Endodermal cell (in vitro differentiated cells): ENCODE measurements at regions not wholly inside any gene's neighbourhood (a gene's known extent, or its start where the extent isn't known, plus 50 kb on each side); places are given as distances from the start of the nearest gene placed in this dataset.

Experiments used
- DNase-seq: peaks from one replicate; pipeline ENCODE4 v3.0.0-alpha.2; 2017
- H3K27ac ChIP-seq: 2 replicates; pipeline ENCODE4 v1.5.1; 2013; ENCODE audit warnings: mild to moderate bottlenecking, low read depth, low read length, moderate library complexity
- H3K27me3 ChIP-seq: 2 replicates; pipeline ENCODE4 v1.6.1; 2013; ENCODE audit warnings: mild to moderate bottlenecking, low read length, moderate library complexity; ENCODE audit not compliant: insufficient read depth, control insufficient read depth, poor library complexity, severe bottlenecking
- H3K36me3 ChIP-seq: 2 replicates; pipeline ENCODE4 v1.7.0; 2013; ENCODE audit warnings: mild to moderate bottlenecking, low read length, moderate library complexity; ENCODE audit not compliant: control insufficient read depth, insufficient read depth
- H3K4me1 ChIP-seq: one replicate; pipeline ENCODE4 v1.7.0; 2013; ENCODE audit warnings: low read length; ENCODE audit not compliant: control insufficient read depth, insufficient read depth
- H3K4me3 ChIP-seq: 2 replicates; pipeline ENCODE4 v1.5.1; 2013; ENCODE audit warnings: mild to moderate bottlenecking, low read length, moderate library complexity
- H3K9ac ChIP-seq: 2 replicates; pipeline ENCODE4 v1.6.1; 2013; ENCODE audit warnings: mild to moderate bottlenecking, low read length, moderate library complexity; ENCODE audit not compliant: poor library complexity, severe bottlenecking; ENCODE audit errors: extremely low read depth
- H3K9me3 ChIP-seq: 2 replicates; pipeline ENCODE4 v1.6.1; 2013; ENCODE audit warnings: mild to moderate bottlenecking, low read length, moderate library complexity; ENCODE audit not compliant: control insufficient read depth
- H3K27ac Mint-ChIP-seq: 2 replicates; pipeline ENCODE4 v1.8.0; 2020; ENCODE audit warnings: mixed read lengths
- H3K27me3 Mint-ChIP-seq: 2 replicates; pipeline ENCODE4 v1.8.0; 2021; ENCODE audit warnings: mild to moderate bottlenecking, mixed read lengths; ENCODE audit not compliant: insufficient read depth
- H3K36me3 Mint-ChIP-seq: 2 replicates; pipeline ENCODE4 v1.8.0; 2020; ENCODE audit warnings: low read depth, mixed read lengths
- H3K4me1 Mint-ChIP-seq: 2 replicates; pipeline ENCODE4 v1.8.0; 2020; ENCODE audit warnings: mixed read lengths
- H3K4me3 Mint-ChIP-seq: 2 replicates; pipeline ENCODE4 v1.8.0; 2020; ENCODE audit warnings: mild to moderate bottlenecking, moderate library complexity, mixed read lengths
- H3K9me3 Mint-ChIP-seq: 2 replicates; pipeline ENCODE4 v1.8.0; 2020; ENCODE audit warnings: mild to moderate bottlenecking, mixed read lengths
- CTCF ChIP-seq: fragments of 200-600 bp; sonication (generic); conservative IDR thresholded peaks from 2 replicates; pipeline ENCODE4 v1.5.0; 2021; ENCODE audit warnings: antibody characterized with exemption, mild to moderate bottlenecking
- WGBS, 2 experiments: methylation state at CpG; one replicate each; pipeline versions ENCODE4 v1.1.5 to v1.1.7; 2013; ENCODE audit warnings: missing lambda C conversion rate in 2 of 2, mixed read lengths in 1 of 2; ENCODE audit not compliant: insufficient coverage in 1 of 2, insufficient read length in 1 of 2; 5-methylcytosine and 5-hydroxymethylcytosine counted together

- no peak overlapping the region for H3K4me3 Mint-ChIP-seq
- peaks cover 13% of the 10 kb centered on the region for H3K27me3 Mint-ChIP-seq
- H3K4me1 Mint-ChIP-seq = peaks cover 3% of the 10 kb centered on the region
- H3K9ac ChIP-seq = no peak overlapping the region
- peaks cover 5% of the 10 kb centered on the region for H3K4me1 ChIP-seq
- H3K27ac ChIP-seq = no peak overlapping the region
- no peaks in the 10 kb centered on the region for H3K9me3 ChIP-seq
- H3K36me3 ChIP-seq = no peaks in the 10 kb centered on the region
- H3K9me3 Mint-ChIP-seq = no peaks in the 10 kb centered on the region
- no peak for TF ChIP-seq CTCF
- H3K27me3 ChIP-seq = no peaks in the 10 kb centered on the region
- no peaks in the 10 kb centered on the region for H3K36me3 Mint-ChIP-seq
- WGBS, 2 experiments = 94 to 100% methylated on average over 2 to 3 of the region's 3 CpGs
- no peak for DNase-seq
- no peak overlapping the region for H3K27ac Mint-ChIP-seq
- H3K4me3 ChIP-seq = no peak overlapping the region
These were observed 174.7 kb downstream of the GATA3 start for GRCh38 chr10:8229153-8229552.

- Histone ChIP-seq H3K4me3 (no peak overlapping the region), H3K36me3 (no peaks in the 10 kb centered on the region), H3K9ac (no peak overlapping the region), H3K4me1 (no peaks in the 10 kb centered on the region), H3K27me3 (no peaks in the 10 kb centered on the region), H3K27ac (no peak overlapping the region), H3K9me3 (no peaks in the 10 kb centered on the region)
- Mint-ChIP-seq H3K4me3 (no peak overlapping the region), H3K4me1 (no peaks in the 10 kb centered on the region), H3K27ac (no peak overlapping the region), H3K27me3 (peaks cover 20% of the 10 kb centered on the region), H3K9me3 (no peaks in the 10 kb centered on the region), H3K36me3 (no peaks in the 10 kb centered on the region)
- 86 to 95% methylated on average over 1 of the region's 1 CpG for WGBS, 2 experiments
- no peak for DNase-seq
- no peak for TF ChIP-seq CTCF
These were observed 176.4 kb downstream of the GATA3 start for GRCh38 chr10:8230902-8231301.

GRCh38 chr10:8233049-8233448, 178.6 kb downstream of the GATA3 start:
- H3K27me3 Mint-ChIP-seq = peaks cover 18% of the 10 kb centered on the region
- H3K4me1 ChIP-seq = no peaks in the 10 kb centered on the region
- no peak overlapping the region for H3K27ac Mint-ChIP-seq
- no peaks in the 10 kb centered on the region for H3K36me3 ChIP-seq
- TF ChIP-seq CTCF = no peak
- no peak overlapping the region for H3K27ac ChIP-seq
- no peak overlapping the region for H3K4me3 Mint-ChIP-seq
- no peaks in the 10 kb centered on the region for H3K9me3 ChIP-seq
- no peak overlapping the region for H3K9ac ChIP-seq
- no peak for DNase-seq
- WGBS, 2 experiments = 90 to 94% methylated on average over 2 to 3 of the region's 3 CpGs
- no peaks in the 10 kb centered on the region for H3K36me3 Mint-ChIP-seq
- no peaks in the 10 kb centered on the region for H3K27me3 ChIP-seq
- H3K4me3 ChIP-seq = no peak overlapping the region
- no peaks in the 10 kb centered on the region for H3K9me3 Mint-ChIP-seq
- H3K4me1 Mint-ChIP-seq = no peaks in the 10 kb centered on the region
